HepG2 (cell line): ENCODE measurements at regions not wholly inside any gene's neighbourhood (a gene's known extent, or its start where the extent isn't known, plus 50 kb on each side); places are given as distances from the start of the nearest gene placed in this dataset.

Experiments
- ATAC-seq: fragments of 200-7000 bp; cut with Tn5 transposase; 3 replicates; pipeline ENCODE4 v1.9.1; 2020; ENCODE audit warnings: mild to moderate bottlenecking, moderate library complexity
- BruUV-seq: library from RNA; stranded (reverse); fragments of 400-500 nt; replicated peaks from 2 replicates; lab custom pipeline; 2021; lab: Mats Ljungman, UMichigan
- CTCF ChIA-PET: fragments of 300-600 bp; formaldehyde crosslinking; extraction: SDS; loops from one replicate; lab custom pipeline; 2021; ENCODE audit warnings: low total read pairs, inconsistent platforms, low intra/inter-chr PET ratio; lab: Yijun Ruan, JAX
- POLR2A ChIA-PET: fragments of 350-600 bp; sonication (Branson Sonifier 250); formaldehyde crosslinking; loops from one replicate; lab custom pipeline; 2020; ENCODE audit warnings: antibody characterized with exemption, inconsistent platforms; lab: Yijun Ruan, JAX
- DNase-seq: peaks from one replicate; pipeline ENCODE4 v3.0.0-alpha.2; 2015; ENCODE audit warnings: low spot score
- FAIRE-seq: peaks from 3 replicates; lab custom pipeline; 2011; peaks lifted over from hg19 to GRCh38; lab: Jason Lieb, UNC
- H2AFZ ChIP-seq: one replicate; pipeline ENCODE4 v1.6.1; 2011; ENCODE audit warnings: low read length, inconsistent platforms
- H3K27ac ChIP-seq: fragments of 300-600 bp; 3 replicates; pipeline ENCODE4 v1.8.0; 2011; ENCODE audit warnings: mixed run types, mild to moderate bottlenecking, mixed read lengths, low read length, inconsistent platforms; ENCODE audit not compliant: insufficient read depth; ENCODE audit errors: extremely low read length
- H3K27me3 ChIP-seq, 2 experiments: fragments of 200-600 bp in 1 of 2; 2 replicates in 1 of 2; 3 replicates in 1 of 2; pipeline versions ENCODE4 v1.6.0 to v1.8.0; 2011; ENCODE audit warnings: low read length in 2 of 2, mild to moderate bottlenecking in 2 of 2, moderate library complexity in 2 of 2, inconsistent platforms in 1 of 2; ENCODE audit not compliant: insufficient read depth in 2 of 2, control insufficient read depth in 1 of 2
- H3K36me3 ChIP-seq, 2 experiments: fragments of 200-600 bp in 1 of 2; replicated peaks in 1 of 2; 2 replicates in 1 of 2; 3 replicates in 1 of 2; pipeline versions ENCODE4 v1.5.1 to v1.8.0; 2011; ENCODE audit warnings: low read length in 2 of 2, inconsistent platforms in 1 of 2; ENCODE audit not compliant: insufficient read depth in 2 of 2, control insufficient read depth in 1 of 2
- H3K4me1 ChIP-seq: 2 replicates; pipeline ENCODE4 v1.5.1; 2012; ENCODE audit warnings: low read length, inconsistent platforms; ENCODE audit not compliant: insufficient read depth
- H3K4me2 ChIP-seq: 2 replicates; pipeline ENCODE4 v1.6.0; 2011; ENCODE audit warnings: low read depth, low read length, inconsistent platforms
- H3K4me3 ChIP-seq, 3 experiments: fragments of 200-600 bp in 1 of 3; sonication (generic), shearing (Covaris generic) in 1 of 3; replicated peaks in 1 of 3; 2 replicates each; pipeline ENCODE4 v1.5.1; 2011 to 2016; ENCODE audit warnings: low read length in 3 of 3, inconsistent platforms in 2 of 3, low read depth in 2 of 3, mild to moderate bottlenecking in 2 of 3, control low read depth in 1 of 3, mixed read lengths in 1 of 3; ENCODE audit not compliant: insufficient read depth in 1 of 3
- H3K79me2 ChIP-seq: one replicate; pipeline ENCODE4 v1.6.1; 2011; ENCODE audit warnings: low read length, inconsistent platforms; ENCODE audit not compliant: insufficient read depth
- H3K9ac ChIP-seq: 2 replicates; pipeline ENCODE4 v1.6.0; 2011; ENCODE audit warnings: mild to moderate bottlenecking, low read depth, low read length, inconsistent platforms; ENCODE audit not compliant: insufficient read depth
- H3K9me3 ChIP-seq: 2 replicates; pipeline ENCODE4 v1.5.1; 2012; ENCODE audit warnings: mild to moderate bottlenecking, low read length
- H4K20me1 ChIP-seq: 2 replicates; pipeline ENCODE4 v1.6.0; 2011; ENCODE audit warnings: inconsistent platforms, mild to moderate bottlenecking, low read length, moderate library complexity; ENCODE audit not compliant: insufficient read depth
- FOXO1 ChIP-seq: sonication (generic); formaldehyde crosslinking; IDR thresholded peaks from 2 replicates; pipeline ENCODE4 v1.4.0; 2020; ENCODE audit warnings: missing genetic modification reagents
- MTA1 ChIP-seq: sonication (generic); formaldehyde crosslinking; IDR thresholded peaks from 2 replicates; pipeline ENCODE4 v1.4.0; 2020; ENCODE audit warnings: missing genetic modification reagents, mild to moderate bottlenecking, borderline replicate concordance
- MXD4 ChIP-seq: IDR thresholded peaks from 2 replicates; pipeline ENCODE4 v1.6.1; 2016; ENCODE audit warnings: mild to moderate bottlenecking, missing biosample characterization, missing genetic modification reagents
- NFYB ChIP-seq: sonication (generic); formaldehyde crosslinking; IDR thresholded peaks from 2 replicates; pipeline ENCODE4 v1.4.0; 2020; ENCODE audit warnings: missing genetic modification reagents
- RFXAP ChIP-seq: sonication (generic); formaldehyde crosslinking; IDR thresholded peaks from 2 replicates; pipeline ENCODE4 v1.4.0; 2020; ENCODE audit warnings: missing genetic modification reagents, borderline replicate concordance
- SIN3B ChIP-seq: fragments of 150-350 bp; IDR thresholded peaks from 2 replicates; pipeline ENCODE4 v1.6.1; 2014; ENCODE audit warnings: low read length
- SRF ChIP-seq: IDR thresholded peaks from 2 replicates; pipeline ENCODE4 v1.6.1; 2011; ENCODE audit warnings: mild to moderate bottlenecking, low read depth, low read length, moderate library complexity
- ZFP90 ChIP-seq: sonication (generic); formaldehyde crosslinking; IDR thresholded peaks from 2 replicates; pipeline ENCODE4 v1.8.0; 2022; ENCODE audit warnings: missing genetic modification reagents, mild to moderate bottlenecking, inconsistent platforms, borderline replicate concordance
- ZNF788 ChIP-seq: sonication (generic); formaldehyde crosslinking; IDR thresholded peaks from 2 replicates; pipeline ENCODE4 v1.5.0; 2020; ENCODE audit warnings: mild to moderate bottlenecking, missing genetic modification reagents, borderline replicate concordance
- WGBS: methylation state at CpG from one replicate; pipeline ENCODE4 v1.1.6; 2017; ENCODE audit warnings: low lambda C conversion rate; 5-methylcytosine and 5-hydroxymethylcytosine counted together
- in situ Hi-C: cut with HindIII; loops from 2 replicates; pipeline ENCODE4 v1.10.0; 2017; ENCODE audit warnings: low pct_unique_long_range_greater_than_20kb; ENCODE audit not compliant: extremely low pct_ligation_motif_present
- intact Hi-C: fragments of 100-400 bp; cut with micrococcal nuclease; formaldehyde crosslinking; loops from one replicate; pipeline ENCODE4 v1.10.0; 2022; ENCODE audit not compliant: unreplicated experiment
- TF ChIP-seq, protein P1 (sequence below): sonication (generic); formaldehyde crosslinking; conservative IDR thresholded peaks from 2 replicates; pipeline ENCODE4 v1.4.0; 2020; ENCODE audit warnings: mild to moderate bottlenecking, missing genetic modification reagents, moderate library complexity
- TF ChIP-seq, protein P2 (sequence below): sonication (generic); formaldehyde crosslinking; IDR thresholded peaks from 2 replicates; pipeline ENCODE4 v1.4.0; 2020; ENCODE audit warnings: mild to moderate bottlenecking, missing genetic modification reagents, borderline replicate concordance
- TF ChIP-seq, protein P3 (sequence below): IDR thresholded peaks from 2 replicates; pipeline ENCODE4 v1.6.1; 2016; ENCODE audit warnings: mild to moderate bottlenecking

DNA sequence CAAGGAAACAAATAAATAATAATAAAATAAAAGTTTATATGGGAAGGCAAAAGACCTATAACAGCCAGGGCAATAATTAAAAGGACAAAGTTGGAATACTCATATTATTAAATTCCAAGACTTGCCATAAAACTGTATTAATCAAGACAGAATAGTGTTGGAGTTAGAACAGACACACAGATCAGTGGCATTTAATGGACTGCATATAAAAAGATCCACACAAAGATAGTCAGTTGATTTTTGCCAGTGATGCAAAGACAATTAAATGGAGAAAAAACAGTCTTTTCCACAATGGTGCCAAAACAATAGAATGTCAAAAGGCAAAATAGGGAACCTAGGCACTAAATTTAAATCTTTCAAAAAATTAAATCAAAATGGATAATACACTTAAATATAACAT is 587.1 kb upstream of the GRIA3 start:
- no TSS peak for BruUV-seq
- CTCF ChIA-PET, result no interaction called here
- in situ Hi-C loops, result no loop called here

DNA sequence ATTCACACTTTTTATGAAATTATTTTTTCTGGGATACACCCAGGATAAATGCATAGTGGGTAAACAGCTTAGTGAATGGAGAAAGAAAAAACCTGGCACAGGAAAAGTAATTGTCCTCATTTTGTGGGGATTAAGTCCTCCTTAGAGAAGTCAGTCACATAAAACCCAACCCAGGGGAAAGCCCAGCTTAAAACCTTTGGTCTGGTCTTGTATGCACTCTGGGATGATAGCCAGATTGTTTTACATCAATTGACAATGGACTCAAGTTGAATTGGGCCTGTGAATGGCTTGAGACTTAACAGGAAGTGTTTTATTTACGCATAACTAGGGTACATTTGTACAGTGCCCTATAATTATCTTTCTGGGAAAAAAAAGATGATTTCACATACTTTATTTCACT is 561.3 kb upstream of the GRIA3 start:
- intact Hi-C loops, result no loop called here
- in situ Hi-C loops, result no loop called here
- FAIRE-seq, result no peak
- TF ChIP-seq NFYB (CRISPR knock-in tag) (no peak), ZFP90 (CRISPR knock-in tag) (no peak), RFXAP (no peak)
- TF ChIP-seq, protein P1, sequence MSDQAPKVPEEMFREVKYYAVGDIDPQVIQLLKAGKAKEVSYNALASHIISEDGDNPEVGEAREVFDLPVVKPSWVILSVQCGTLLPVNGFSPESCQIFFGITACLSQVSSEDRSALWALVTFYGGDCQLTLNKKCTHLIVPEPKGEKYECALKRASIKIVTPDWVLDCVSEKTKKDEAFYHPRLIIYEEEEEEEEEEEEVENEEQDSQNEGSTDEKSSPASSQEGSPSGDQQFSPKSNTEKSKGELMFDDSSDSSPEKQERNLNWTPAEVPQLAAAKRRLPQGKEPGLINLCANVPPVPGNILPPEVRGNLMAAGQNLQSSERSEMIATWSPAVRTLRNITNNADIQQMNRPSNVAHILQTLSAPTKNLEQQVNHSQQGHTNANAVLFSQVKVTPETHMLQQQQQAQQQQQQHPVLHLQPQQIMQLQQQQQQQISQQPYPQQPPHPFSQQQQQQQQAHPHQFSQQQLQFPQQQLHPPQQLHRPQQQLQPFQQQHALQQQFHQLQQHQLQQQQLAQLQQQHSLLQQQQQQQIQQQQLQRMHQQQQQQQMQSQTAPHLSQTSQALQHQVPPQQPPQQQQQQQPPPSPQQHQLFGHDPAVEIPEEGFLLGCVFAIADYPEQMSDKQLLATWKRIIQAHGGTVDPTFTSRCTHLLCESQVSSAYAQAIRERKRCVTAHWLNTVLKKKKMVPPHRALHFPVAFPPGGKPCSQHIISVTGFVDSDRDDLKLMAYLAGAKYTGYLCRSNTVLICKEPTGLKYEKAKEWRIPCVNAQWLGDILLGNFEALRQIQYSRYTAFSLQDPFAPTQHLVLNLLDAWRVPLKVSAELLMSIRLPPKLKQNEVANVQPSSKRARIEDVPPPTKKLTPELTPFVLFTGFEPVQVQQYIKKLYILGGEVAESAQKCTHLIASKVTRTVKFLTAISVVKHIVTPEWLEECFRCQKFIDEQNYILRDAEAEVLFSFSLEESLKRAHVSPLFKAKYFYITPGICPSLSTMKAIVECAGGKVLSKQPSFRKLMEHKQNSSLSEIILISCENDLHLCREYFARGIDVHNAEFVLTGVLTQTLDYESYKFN (CRISPR knock-in tag), result no peak
- TF ChIP-seq, protein P2, sequence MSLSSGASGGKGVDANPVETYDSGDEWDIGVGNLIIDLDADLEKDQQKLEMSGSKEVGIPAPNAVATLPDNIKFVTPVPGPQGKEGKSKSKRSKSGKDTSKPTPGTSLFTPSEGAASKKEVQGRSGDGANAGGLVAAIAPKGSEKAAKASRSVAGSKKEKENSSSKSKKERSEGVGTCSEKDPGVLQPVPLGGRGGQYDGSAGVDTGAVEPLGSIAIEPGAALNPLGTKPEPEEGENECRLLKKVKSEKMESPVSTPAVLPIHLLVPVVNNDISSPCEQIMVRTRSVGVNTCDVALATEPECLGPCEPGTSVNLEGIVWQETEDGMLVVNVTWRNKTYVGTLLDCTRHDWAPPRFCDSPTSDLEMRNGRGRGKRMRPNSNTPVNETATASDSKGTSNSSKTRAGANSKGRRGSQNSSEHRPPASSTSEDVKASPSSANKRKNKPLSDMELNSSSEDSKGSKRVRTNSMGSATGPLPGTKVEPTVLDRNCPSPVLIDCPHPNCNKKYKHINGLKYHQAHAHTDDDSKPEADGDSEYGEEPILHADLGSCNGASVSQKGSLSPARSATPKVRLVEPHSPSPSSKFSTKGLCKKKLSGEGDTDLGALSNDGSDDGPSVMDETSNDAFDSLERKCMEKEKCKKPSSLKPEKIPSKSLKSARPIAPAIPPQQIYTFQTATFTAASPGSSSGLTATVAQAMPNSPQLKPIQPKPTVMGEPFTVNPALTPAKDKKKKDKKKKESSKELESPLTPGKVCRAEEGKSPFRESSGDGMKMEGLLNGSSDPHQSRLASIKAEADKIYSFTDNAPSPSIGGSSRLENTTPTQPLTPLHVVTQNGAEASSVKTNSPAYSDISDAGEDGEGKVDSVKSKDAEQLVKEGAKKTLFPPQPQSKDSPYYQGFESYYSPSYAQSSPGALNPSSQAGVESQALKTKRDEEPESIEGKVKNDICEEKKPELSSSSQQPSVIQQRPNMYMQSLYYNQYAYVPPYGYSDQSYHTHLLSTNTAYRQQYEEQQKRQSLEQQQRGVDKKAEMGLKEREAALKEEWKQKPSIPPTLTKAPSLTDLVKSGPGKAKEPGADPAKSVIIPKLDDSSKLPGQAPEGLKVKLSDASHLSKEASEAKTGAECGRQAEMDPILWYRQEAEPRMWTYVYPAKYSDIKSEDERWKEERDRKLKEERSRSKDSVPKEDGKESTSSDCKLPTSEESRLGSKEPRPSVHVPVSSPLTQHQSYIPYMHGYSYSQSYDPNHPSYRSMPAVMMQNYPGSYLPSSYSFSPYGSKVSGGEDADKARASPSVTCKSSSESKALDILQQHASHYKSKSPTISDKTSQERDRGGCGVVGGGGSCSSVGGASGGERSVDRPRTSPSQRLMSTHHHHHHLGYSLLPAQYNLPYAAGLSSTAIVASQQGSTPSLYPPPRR, result no peak

More for the DNA sequence above, 587.1 kb upstream of the GRIA3 start:
- H4K20me1 ChIP-seq, result no peaks in the 10 kb centered on the region
- FAIRE-seq (no peak), DNase-seq (no peak), ATAC-seq (no peak)
- TF ChIP-seq MTA1 (no peak), MXD4 (CRISPR knock-in tag) (no peak), FOXO1 (no peak), ZNF788 (CRISPR knock-in tag) (no peak), SRF (no peak), SIN3B (no peak)
- TF ChIP-seq, protein P3, sequence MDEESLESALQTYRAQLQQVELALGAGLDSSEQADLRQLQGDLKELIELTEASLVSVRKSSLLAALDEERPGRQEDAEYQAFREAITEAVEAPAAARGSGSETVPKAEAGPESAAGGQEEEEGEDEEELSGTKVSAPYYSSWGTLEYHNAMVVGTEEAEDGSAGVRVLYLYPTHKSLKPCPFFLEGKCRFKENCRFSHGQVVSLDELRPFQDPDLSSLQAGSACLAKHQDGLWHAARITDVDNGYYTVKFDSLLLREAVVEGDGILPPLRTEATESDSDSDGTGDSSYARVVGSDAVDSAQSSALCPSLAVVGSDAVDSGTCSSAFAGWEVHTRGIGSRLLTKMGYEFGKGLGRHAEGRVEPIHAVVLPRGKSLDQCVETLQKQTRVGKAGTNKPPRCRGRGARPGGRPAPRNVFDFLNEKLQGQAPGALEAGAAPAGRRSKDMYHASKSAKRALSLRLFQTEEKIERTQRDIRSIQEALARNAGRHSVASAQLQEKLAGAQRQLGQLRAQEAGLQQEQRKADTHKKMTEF (CRISPR knock-in tag), result no peak
- no peaks in the 10 kb centered on the region for H3K36me3 ChIP-seq
- POLR2A ChIA-PET, result no interaction called here
- H3K4me2 ChIP-seq, result no peak overlapping the region
- intact Hi-C loops, result no loop called here
- H3K27ac ChIP-seq, result no peak overlapping the region
- no peaks in the 10 kb centered on the region for H3K4me1 ChIP-seq
- no peak overlapping the region for H3K4me3 ChIP-seq
- no peaks in the 10 kb centered on the region for H3K27me3 ChIP-seq
- H3K9ac ChIP-seq, result no peak overlapping the region
- H3K9me3 ChIP-seq, result no peaks in the 10 kb centered on the region; the same call in 1 of the 2 replicates
- no peaks in the 10 kb centered on the region for H3K79me2 ChIP-seq
- H2AFZ ChIP-seq, result no peak overlapping the region

More for the DNA sequence above, 561.3 kb upstream of the GRIA3 start:
- H3K9ac ChIP-seq, result no peak overlapping the region
- no TSS peak for BruUV-seq
- WGBS, result 6% methylated on average over 1 of the region's 1 CpG
- no peaks in the 10 kb centered on the region for H3K9me3 ChIP-seq
- no peak for DNase-seq
- no peak for ATAC-seq
- ChIA-PET CTCF (no interaction called here), POLR2A (no interaction called here)
- no peak overlapping the region for H3K4me3 ChIP-seq
- H4K20me1 ChIP-seq, result no peaks in the 10 kb centered on the region
- no peaks in the 10 kb centered on the region for H3K79me2 ChIP-seq
- H3K4me2 ChIP-seq, result no peak overlapping the region
- H3K27me3 ChIP-seq, result no peaks in the 10 kb centered on the region
- no peak overlapping the region for H3K27ac ChIP-seq
- H3K36me3 ChIP-seq, result no peaks in the 10 kb centered on the region
- H3K4me1 ChIP-seq, result no peaks in the 10 kb centered on the region
- no peak overlapping the region for H2AFZ ChIP-seq
